DMS153 (cell line): ENCODE measurements at regions not wholly inside any gene's neighbourhood (a gene's known extent, or its start where the extent isn't known, plus 50 kb on each side); places are given as distances from the start of the nearest gene placed in this dataset.
A peak's percentile ranks its signal among the peaks of the same experiment; 100 is the strongest.

ENCODE experiments used
- DNase-seq: peaks from one replicate; lab custom pipeline; 2025; lab: John Stamatoyannopoulos, UW

GRCh38 chr6:119647309-119647708 is 297.7 kb upstream of the MAN1A1 start:
- no peak for DNase-seq

- DNase-seq: no peak
Measured at GRCh38 chr6:119643876-119644275, 294.3 kb upstream of the MAN1A1 start.

- DNase-seq: no peak
Measured at GRCh38 chr6:119637768-119638167, 288.2 kb upstream of the MAN1A1 start.

- no peak for DNase-seq
Measured at GRCh38 chr6:119636060-119636459, 286.5 kb upstream of the MAN1A1 start.

- no peak for DNase-seq
Measured at GRCh38 chr6:119633461-119633860, 283.9 kb upstream of the MAN1A1 start.

- DNase-seq: no peak
Measured at GRCh38 chr6:119630561-119631192, 281.1 kb upstream of the MAN1A1 start.

- peak; percentile 3 for DNase-seq
Measured at GRCh38 chr6:119628691-119629594, 279.4 kb upstream of the MAN1A1 start.

- no peak for DNase-seq
Measured at GRCh38 chr6:119627908-119628669, 278.5 kb upstream of the MAN1A1 start.

GRCh38 chr6:119626884-119627619 is 277.5 kb upstream of the MAN1A1 start:
- no peak for DNase-seq

GRCh38 chr6:119620846-119621555 is 271.4 kb upstream of the MAN1A1 start:
- no peak for DNase-seq

GRCh38 chr6:119614138-119614537 is 264.6 kb upstream of the MAN1A1 start:
- DNase-seq: no peak

GRCh38 chr6:119612911-119613381 is 263.4 kb upstream of the MAN1A1 start:
- no peak for DNase-seq

- DNase-seq: no peak
Measured at GRCh38 chr6:119612176-119612891, 262.8 kb upstream of the MAN1A1 start.

- no peak for DNase-seq
Measured at GRCh38 chr6:119610754-119611153, 261.2 kb upstream of the MAN1A1 start.

- DNase-seq: no peak
Measured at GRCh38 chr6:119610265-119610664, 260.7 kb upstream of the MAN1A1 start.

GRCh38 chr6:119609865-119610264 is 260.3 kb upstream of the MAN1A1 start:
- no peak for DNase-seq

- no peak for DNase-seq
Measured at GRCh38 chr6:119608994-119609393, 259.4 kb upstream of the MAN1A1 start.

- DNase-seq: no peak
Measured at GRCh38 chr6:119604124-119604523, 254.6 kb upstream of the MAN1A1 start.

GRCh38 chr6:119603501-119603900 is 253.9 kb upstream of the MAN1A1 start:
- no peak for DNase-seq
